NCI-H1694 (cell line): ENCODE measurements at regions not wholly inside any gene's neighbourhood (a gene's known extent, or its start where the extent isn't known, plus 50 kb on each side); places are given as distances from the start of the nearest gene placed in this dataset.

ENCODE experiments used
- DNase-seq: peaks from one replicate; lab custom pipeline; 2025; lab: John Stamatoyannopoulos, UW

GRCh38 chr3:82287562-82287961, 526.1 kb upstream of the GBE1 start:
- no peak for DNase-seq

GRCh38 chr3:82281205-82281604, 519.8 kb upstream of the GBE1 start:
- no peak for DNase-seq

GRCh38 chr3:82276992-82277391, 515.5 kb upstream of the GBE1 start:
- DNase-seq, result no peak

- no peak for DNase-seq
Measured at GRCh38 chr3:82274897-82275296, 513.5 kb upstream of the GBE1 start.

- no peak for DNase-seq
Measured at GRCh38 chr3:82265747-82266146, 504.3 kb upstream of the GBE1 start.

GRCh38 chr3:82262193-82262592, 500.7 kb upstream of the GBE1 start:
- DNase-seq, result no peak

- DNase-seq, result no peak
Measured at GRCh38 chr3:82261637-82262036, 500.2 kb upstream of the GBE1 start.

GRCh38 chr3:82261013-82261412, 499.6 kb upstream of the GBE1 start:
- DNase-seq, result no peak

GRCh38 chr3:82259994-82260393, 498.5 kb upstream of the GBE1 start:
- no peak for DNase-seq

GRCh38 chr3:82240322-82240721, 478.9 kb upstream of the GBE1 start:
- DNase-seq, result no peak

GRCh38 chr3:82236257-82236656, 474.8 kb upstream of the GBE1 start:
- no peak for DNase-seq

- DNase-seq, result no peak
Measured at GRCh38 chr3:82229397-82229796, 468.0 kb upstream of the GBE1 start.

- no peak for DNase-seq
Measured at GRCh38 chr3:82224661-82225060, 463.2 kb upstream of the GBE1 start.

- DNase-seq, result no peak
Measured at GRCh38 chr3:82222401-82222800, 461.0 kb upstream of the GBE1 start.

- DNase-seq, result no peak
Measured at GRCh38 chr3:82217571-82217970, 456.1 kb upstream of the GBE1 start.

- no peak for DNase-seq
Measured at GRCh38 chr3:82208002-82208710, 446.7 kb upstream of the GBE1 start.

GRCh38 chr3:82202269-82202668, 440.8 kb upstream of the GBE1 start:
- no peak for DNase-seq

- no peak for DNase-seq
Measured at GRCh38 chr3:82201316-82201715, 439.9 kb upstream of the GBE1 start.

- no peak for DNase-seq
Measured at GRCh38 chr3:82198009-82198408, 436.6 kb upstream of the GBE1 start.

GRCh38 chr3:82196645-82197044, 435.2 kb upstream of the GBE1 start:
- DNase-seq, result no peak

GRCh38 chr3:82194870-82195269, 433.4 kb upstream of the GBE1 start:
- no peak for DNase-seq

GRCh38 chr3:82186017-82186416, 424.6 kb upstream of the GBE1 start:
- no peak for DNase-seq

- DNase-seq, result no peak
Measured at GRCh38 chr3:82179291-82179690, 417.8 kb upstream of the GBE1 start.

GRCh38 chr3:82178291-82178690, 416.8 kb upstream of the GBE1 start:
- no peak for DNase-seq

GRCh38 chr3:82177774-82178173, 416.3 kb upstream of the GBE1 start:
- DNase-seq, result no peak
